Fibroblast of the aortic adventitia (primary cell): ENCODE measurements at regions not wholly inside any gene's neighbourhood (a gene's known extent, or its start where the extent isn't known, plus 50 kb on each side); places are given as distances from the start of the nearest gene placed in this dataset.

Experiments used
- DNase-seq: peaks from one replicate; pipeline ENCODE4 v3.0.0-alpha.2; 2010; ENCODE audit warnings: low read depth
- H3K4me3 ChIP-seq: 2 replicates; pipeline ENCODE4 v1.5.1; 2011; ENCODE audit warnings: low read depth, mild to moderate bottlenecking, control low read depth, low read length, moderate library complexity
- TF ChIP-seq, protein P1 (sequence below): IDR thresholded peaks from 2 replicates; pipeline ENCODE4 v1.5.1; 2011; ENCODE audit warnings: mild to moderate bottlenecking, low read length, control low read depth, inconsistent platforms; ENCODE audit not compliant: insufficient read depth

DNA sequence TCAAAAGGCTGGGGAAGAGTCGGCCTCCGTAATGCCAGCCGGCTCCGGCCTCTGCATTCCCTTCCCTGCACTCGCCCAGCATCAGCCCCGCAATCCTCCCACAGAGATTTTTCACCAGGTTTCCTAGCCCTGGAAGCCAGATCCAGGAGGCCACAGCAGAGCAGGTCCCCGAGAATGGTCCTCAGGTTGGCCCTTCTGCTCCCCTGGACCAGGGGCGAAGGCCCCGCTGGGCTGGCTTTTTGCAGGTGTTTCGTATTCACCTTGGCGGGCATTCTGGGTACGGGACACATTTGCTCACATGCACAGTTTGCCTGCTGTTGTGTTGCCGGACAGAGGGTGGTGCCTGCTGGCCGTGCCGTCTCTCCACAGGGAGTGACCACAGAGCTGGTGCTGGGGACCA, 309.5 kb downstream of the NDUFA10 start:
- DNase-seq, result no peak
- no peak overlapping the region for H3K4me3 ChIP-seq
- TF ChIP-seq, protein P1, sequence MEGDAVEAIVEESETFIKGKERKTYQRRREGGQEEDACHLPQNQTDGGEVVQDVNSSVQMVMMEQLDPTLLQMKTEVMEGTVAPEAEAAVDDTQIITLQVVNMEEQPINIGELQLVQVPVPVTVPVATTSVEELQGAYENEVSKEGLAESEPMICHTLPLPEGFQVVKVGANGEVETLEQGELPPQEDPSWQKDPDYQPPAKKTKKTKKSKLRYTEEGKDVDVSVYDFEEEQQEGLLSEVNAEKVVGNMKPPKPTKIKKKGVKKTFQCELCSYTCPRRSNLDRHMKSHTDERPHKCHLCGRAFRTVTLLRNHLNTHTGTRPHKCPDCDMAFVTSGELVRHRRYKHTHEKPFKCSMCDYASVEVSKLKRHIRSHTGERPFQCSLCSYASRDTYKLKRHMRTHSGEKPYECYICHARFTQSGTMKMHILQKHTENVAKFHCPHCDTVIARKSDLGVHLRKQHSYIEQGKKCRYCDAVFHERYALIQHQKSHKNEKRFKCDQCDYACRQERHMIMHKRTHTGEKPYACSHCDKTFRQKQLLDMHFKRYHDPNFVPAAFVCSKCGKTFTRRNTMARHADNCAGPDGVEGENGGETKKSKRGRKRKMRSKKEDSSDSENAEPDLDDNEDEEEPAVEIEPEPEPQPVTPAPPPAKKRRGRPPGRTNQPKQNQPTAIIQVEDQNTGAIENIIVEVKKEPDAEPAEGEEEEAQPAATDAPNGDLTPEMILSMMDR, result no peak

DNA sequence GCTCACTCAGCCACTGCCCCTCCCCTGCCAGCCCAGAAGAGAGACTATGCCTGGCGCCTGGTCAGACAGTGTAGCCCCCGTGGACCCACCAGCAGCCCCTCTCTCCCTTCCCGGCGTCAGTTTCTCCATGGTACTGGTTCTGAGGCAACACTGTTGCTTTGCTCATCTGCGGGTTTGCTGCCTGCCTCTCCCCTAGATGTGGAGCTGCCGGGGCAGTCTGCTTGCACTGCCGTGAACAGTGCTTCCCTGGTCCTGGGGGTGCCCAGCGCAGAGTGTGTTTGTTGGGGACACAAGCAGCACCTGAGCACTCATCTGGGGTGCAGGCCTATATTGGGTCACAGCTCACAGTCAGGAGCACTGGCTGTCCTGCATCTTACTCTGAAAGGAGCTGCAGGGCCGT, 309.9 kb downstream of the NDUFA10 start:
- DNase-seq, result no peak
- TF ChIP-seq, protein P1, result no peak

DNA sequence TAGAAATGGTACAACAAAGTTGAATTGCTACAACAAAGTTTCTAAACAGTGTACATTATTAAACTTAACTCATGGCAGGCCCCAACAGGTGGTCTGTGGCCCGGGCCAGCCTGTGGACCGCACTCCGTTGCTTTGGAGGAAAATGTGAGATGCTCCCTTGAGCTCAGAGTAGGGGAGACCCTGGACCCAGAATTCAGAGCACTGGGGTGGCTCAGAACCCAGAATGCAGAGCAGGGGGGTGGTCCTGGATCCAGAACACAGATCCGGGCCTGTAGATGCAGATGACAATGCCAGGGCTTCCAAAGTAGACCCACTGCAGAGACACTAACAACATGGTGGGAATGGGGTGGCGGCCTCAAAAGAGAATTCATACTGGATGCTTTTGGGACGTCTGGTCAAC, 311.0 kb downstream of the NDUFA10 start:
- TF ChIP-seq, protein P1, result no peak
- H3K4me3 ChIP-seq, result no peak overlapping the region
- DNase-seq, result no peak

More for the DNA sequence above, 309.9 kb downstream of the NDUFA10 start:
- no peak overlapping the region for H3K4me3 ChIP-seq

DNA sequence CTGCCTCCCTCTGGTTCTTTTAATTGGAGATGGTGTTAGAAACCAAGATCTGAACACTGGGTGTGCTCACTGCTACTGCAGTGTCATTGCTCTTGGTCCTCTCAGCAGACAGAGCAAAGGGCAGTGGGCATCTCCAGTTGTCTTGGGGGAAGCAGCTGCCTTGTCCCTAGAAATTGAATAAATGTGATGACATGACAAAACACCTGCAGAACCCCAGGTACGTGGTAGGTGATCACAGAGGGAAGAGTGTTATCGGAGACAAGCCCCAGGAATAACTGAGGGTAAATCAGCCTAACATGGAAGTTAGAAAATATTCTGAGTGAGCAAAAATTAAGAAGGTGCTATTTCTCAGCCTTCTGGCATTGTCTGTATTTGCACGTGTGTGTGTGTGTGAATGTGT, 311.9 kb upstream of the HDAC4 start:
- no peak for DNase-seq
- TF ChIP-seq, protein P1, result no peak
- no peak overlapping the region for H3K4me3 ChIP-seq

DNA sequence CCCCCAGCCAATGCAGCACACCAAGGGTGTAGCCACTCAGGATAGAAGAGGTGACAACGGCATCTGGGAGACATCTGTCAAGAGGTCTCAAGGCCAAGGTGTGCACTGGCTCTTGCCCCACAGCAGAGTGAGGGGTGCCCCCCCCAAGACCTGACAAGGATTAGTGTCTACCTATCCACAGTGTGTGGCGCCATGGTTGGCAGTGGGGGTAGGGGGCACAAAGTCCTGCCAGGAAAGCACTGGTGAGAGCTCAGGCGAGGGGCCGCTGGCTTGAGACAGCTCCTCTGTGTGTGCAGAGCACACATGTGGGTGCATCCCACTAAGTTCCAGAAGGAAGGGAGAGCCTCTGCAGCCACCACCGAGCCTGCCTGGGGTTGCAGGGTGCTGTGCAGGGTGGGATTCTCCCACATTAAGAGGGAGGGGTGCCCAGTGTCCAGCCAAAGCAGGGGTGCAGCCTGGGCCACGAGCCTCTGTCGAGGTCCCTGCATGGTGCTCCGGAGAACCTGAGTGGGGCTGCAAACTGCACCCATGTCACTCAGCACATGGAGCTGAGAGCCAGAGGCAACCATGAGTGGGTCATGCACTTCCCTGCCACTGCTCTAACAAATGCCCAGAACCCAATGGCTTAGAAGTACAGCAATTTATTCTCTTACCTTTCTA, 311.2 kb upstream of the HDAC4 start:
- no peak for DNase-seq
- no peak overlapping the region for H3K4me3 ChIP-seq

DNA sequence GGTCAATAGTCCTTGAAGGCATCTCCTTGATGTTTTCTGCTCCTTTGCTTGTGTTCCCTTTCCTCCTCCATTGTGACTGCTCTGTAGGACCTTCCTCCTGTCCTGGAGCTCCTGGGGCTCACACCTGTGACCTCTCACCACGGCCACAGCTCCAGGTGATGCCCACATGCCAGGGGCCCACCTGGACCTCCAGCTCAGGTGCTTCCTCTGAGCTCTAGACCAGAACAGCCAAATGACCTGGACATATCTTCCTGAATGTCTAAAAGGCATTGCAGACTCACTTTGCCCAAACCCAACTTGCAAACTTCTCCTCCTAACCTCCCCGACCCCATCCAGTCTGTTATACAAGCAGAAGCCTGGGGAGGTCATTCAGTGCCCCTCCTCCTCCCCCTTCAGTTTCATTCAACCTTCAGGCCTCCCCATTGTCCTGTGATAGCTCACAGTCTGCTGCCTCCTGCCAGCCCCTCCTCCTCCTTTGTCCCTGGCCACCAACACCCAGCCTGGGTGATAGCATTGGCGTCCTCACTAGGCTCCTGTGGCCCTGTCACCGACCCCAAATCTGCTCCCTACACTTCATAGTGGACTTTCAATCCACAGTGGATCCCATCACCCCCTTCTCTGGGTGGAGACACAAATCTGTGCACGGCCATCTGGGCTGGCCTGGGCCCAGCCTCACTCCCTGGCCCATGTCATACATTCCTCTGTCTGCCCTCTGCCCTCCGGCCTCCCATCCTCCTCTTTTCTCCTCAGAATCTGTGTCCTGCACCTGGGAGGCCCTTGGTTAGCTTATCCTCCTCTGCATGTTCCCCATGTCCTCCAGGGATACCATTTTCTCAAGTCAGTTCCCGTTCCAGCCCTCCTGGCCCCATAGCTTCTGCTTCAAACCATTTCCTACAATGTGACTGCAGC, 310.4 kb upstream of the HDAC4 start:
- TF ChIP-seq, protein P1, result no peak
- no peak for DNase-seq
- no peak overlapping the region for H3K4me3 ChIP-seq

More for the DNA sequence above, 311.2 kb upstream of the HDAC4 start:
- TF ChIP-seq, protein P1, result no peak
